ENCODE measurements at regions not wholly inside any gene's neighbourhood (a gene's known extent, or its start where the extent isn't known, plus 50 kb on each side); places are given as distances from the start of the nearest gene placed in this dataset.

DNA sequence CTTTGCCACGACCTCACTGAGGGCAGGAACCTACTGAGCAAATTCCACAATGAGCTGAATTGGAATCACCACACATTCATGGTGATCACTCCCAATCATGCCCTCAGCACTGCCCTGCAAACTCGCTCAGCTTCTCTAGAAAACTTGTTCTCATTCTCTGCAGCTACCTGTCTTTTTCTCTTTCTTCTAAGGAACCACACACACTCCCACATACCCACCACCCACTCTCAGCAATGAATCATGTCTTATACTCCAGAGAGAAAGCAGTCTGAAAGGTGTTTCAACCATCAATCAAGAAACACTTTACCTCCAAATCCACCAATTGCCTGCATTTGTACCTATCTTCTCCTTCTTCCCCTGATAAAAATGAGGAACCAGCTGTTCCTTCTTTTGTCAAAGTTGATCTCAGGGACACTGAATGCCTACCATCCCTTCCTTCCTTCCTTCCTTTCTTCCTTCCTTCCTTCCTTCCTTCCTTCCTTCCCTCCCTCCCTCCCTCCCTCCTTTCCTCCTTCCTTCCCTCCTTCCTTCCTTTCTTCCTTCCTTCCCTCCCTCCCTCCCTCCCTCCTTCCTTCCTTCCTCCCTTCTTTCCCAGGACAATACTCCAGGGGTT, 84.6 kb upstream of the SGK1 start:
- TF ChIP-seq POLR2A (IDR thresholded peaks at IDR 0.05), result no peak
- TF ChIP-seq, protein P1, sequence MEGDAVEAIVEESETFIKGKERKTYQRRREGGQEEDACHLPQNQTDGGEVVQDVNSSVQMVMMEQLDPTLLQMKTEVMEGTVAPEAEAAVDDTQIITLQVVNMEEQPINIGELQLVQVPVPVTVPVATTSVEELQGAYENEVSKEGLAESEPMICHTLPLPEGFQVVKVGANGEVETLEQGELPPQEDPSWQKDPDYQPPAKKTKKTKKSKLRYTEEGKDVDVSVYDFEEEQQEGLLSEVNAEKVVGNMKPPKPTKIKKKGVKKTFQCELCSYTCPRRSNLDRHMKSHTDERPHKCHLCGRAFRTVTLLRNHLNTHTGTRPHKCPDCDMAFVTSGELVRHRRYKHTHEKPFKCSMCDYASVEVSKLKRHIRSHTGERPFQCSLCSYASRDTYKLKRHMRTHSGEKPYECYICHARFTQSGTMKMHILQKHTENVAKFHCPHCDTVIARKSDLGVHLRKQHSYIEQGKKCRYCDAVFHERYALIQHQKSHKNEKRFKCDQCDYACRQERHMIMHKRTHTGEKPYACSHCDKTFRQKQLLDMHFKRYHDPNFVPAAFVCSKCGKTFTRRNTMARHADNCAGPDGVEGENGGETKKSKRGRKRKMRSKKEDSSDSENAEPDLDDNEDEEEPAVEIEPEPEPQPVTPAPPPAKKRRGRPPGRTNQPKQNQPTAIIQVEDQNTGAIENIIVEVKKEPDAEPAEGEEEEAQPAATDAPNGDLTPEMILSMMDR (IDR thresholded peaks at IDR 0.05), result no peak
